Glutamatergic neuron (in vitro differentiated cells): ENCODE measurements at regions not wholly inside any gene's neighbourhood (a gene's known extent, or its start where the extent isn't known, plus 50 kb on each side); places are given as distances from the start of the nearest gene placed in this dataset.

Experiments
- DNase-seq: peaks from one replicate; pipeline ENCODE4 v3.0.0; 2022
- H3K27ac Mint-ChIP-seq: one replicate; pipeline ENCODE4 v1.8.0; 2020; ENCODE audit warnings: mild to moderate bottlenecking, mixed read lengths, inconsistent platforms; ENCODE audit not compliant: unreplicated experiment
- H3K27me3 Mint-ChIP-seq: one replicate; pipeline ENCODE4 v1.8.0; 2020; ENCODE audit warnings: mild to moderate bottlenecking, moderate library complexity, mixed read lengths, inconsistent platforms; ENCODE audit not compliant: unreplicated experiment
- H3K36me3 Mint-ChIP-seq: one replicate; pipeline ENCODE4 v1.8.0; 2020; ENCODE audit warnings: mild to moderate bottlenecking, mixed read lengths, inconsistent platforms; ENCODE audit not compliant: unreplicated experiment
- H3K4me1 Mint-ChIP-seq: one replicate; pipeline ENCODE4 v1.8.0; 2020; ENCODE audit warnings: mild to moderate bottlenecking, low read depth, mixed read lengths, inconsistent platforms; ENCODE audit not compliant: unreplicated experiment
- H3K4me3 Mint-ChIP-seq: one replicate; pipeline ENCODE4 v1.8.0; 2020; ENCODE audit warnings: mild to moderate bottlenecking, mixed read lengths, inconsistent platforms; ENCODE audit not compliant: unreplicated experiment
- H3K9me3 Mint-ChIP-seq: one replicate; pipeline ENCODE4 v1.8.0; 2020; ENCODE audit warnings: mild to moderate bottlenecking, moderate library complexity, mixed read lengths, inconsistent platforms; ENCODE audit not compliant: unreplicated experiment
- TF ChIP-seq, protein P1 (sequence below): fragments of 200-600 bp; sonication (generic); IDR thresholded peaks from one replicate; pipeline ENCODE4 v1.5.0; 2021; ENCODE audit not compliant: partially characterized antibody, unreplicated experiment

DNA sequence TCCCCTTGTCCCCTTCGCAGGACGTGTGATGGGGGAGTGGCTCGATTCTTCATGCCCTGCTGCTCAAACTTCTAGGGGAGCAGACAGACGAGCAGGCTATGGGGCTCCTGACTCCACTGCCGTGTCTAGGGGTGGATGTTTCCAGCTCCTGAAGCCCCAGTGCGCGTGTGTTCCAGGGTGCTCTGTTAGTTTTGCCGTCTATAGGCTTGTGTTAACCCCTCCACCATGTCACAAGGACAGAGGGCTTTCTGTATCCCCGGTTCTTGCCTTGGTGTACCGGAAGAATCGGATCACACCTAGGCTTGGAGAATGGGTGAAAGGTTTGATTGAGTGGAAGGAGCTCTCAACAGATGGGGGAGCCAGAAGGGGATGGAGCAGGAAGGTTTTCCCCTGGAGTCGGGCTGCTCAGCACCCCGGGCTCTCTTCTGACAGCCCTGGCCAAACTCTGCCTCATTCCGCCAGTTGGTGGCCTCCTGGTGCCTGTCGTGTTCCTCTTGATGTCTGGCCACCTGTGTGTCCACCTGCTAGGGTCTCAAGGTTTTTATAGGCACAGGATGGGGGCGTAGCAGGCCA, 810.7 kb downstream of the BRD1 start:
- no peaks in the 10 kb centered on the region for H3K36me3 Mint-ChIP-seq
- H3K27me3 Mint-ChIP-seq, result peaks cover 3% of the 10 kb centered on the region
- H3K27ac Mint-ChIP-seq, result no peak overlapping the region
- no peak overlapping the region for H3K4me3 Mint-ChIP-seq
- peaks cover 16% of the 10 kb centered on the region for H3K9me3 Mint-ChIP-seq
- DNase-seq, result no peak
- H3K4me1 Mint-ChIP-seq, result no peaks in the 10 kb centered on the region
- TF ChIP-seq, protein P1, sequence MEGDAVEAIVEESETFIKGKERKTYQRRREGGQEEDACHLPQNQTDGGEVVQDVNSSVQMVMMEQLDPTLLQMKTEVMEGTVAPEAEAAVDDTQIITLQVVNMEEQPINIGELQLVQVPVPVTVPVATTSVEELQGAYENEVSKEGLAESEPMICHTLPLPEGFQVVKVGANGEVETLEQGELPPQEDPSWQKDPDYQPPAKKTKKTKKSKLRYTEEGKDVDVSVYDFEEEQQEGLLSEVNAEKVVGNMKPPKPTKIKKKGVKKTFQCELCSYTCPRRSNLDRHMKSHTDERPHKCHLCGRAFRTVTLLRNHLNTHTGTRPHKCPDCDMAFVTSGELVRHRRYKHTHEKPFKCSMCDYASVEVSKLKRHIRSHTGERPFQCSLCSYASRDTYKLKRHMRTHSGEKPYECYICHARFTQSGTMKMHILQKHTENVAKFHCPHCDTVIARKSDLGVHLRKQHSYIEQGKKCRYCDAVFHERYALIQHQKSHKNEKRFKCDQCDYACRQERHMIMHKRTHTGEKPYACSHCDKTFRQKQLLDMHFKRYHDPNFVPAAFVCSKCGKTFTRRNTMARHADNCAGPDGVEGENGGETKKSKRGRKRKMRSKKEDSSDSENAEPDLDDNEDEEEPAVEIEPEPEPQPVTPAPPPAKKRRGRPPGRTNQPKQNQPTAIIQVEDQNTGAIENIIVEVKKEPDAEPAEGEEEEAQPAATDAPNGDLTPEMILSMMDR, result no peak

DNA sequence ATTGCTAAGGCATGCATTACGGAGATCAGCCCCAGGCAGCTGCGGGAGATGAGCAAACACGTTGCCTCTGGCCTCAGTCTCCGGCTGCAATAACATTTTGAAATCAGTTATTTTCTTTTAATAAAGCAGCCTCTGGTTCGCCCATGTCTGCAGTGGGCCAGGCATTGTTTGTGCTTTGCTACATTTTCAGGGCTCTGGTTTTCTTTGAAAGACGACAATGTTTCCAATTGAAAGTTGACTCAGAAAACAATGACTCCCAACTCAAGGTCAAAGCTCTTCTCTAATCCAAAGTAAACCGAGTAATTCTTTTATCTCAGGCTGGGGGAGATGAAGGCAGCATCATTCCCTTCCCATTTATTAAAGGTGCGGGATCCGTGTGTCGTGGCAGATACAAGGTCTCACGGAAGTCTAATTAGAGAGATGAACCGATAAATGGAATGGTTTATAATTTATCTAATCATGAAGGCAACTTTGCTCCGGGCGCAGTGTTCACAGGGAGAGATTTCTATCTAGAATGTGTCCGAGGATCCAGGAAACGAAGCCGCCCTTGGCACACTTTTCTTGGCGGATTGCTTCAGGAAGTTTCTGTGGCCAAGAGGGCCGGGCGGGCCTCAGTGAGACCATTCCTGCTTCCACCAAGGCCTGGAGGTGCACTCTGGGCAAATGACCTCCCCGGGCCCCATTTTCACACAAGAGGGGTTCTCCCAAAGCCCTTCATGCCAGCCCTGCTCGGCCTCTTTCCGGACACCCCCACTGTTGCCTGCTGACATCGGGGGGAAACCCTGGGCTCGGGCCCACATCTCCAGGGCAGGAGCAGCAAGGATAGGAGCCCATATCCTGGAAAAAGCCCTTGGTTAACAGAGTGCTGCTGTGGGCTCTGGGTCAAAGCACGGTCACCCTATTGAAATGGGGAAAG, 811.4 kb downstream of the BRD1 start:
- Mint-ChIP-seq H3K4me3 (no peak overlapping the region), H3K27ac (no peak overlapping the region), H3K36me3 (no peaks in the 10 kb centered on the region), H3K4me1 (no peaks in the 10 kb centered on the region), H3K27me3 (peaks cover 3% of the 10 kb centered on the region), H3K9me3 (peaks cover 18% of the 10 kb centered on the region)
- no peak for DNase-seq
- TF ChIP-seq, protein P1, result no peak

DNA sequence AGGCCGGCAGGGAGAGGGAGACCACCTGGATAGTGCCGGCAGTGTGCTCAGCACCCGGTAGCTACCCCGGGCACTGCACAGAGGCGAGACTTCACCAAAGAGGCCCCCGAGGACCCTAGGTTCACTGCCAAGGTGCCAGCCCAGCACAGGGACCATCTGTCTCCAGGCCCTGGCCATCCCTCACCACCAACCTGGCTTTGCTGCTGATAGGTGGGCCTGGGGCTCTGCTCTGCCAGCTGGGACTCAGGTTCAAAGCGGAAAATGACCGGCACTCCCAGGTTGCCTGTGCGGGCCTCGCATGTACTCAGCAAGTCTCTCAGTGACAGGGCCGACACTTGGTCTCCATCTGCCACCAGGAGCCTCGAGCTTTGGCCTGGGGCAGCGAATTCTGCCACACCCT, 812.2 kb downstream of the BRD1 start:
- Mint-ChIP-seq H3K4me3 (no peak overlapping the region), H3K4me1 (no peaks in the 10 kb centered on the region), H3K27me3 (peaks cover 3% of the 10 kb centered on the region), H3K36me3 (no peaks in the 10 kb centered on the region), H3K27ac (no peak overlapping the region), H3K9me3 (peaks cover 18% of the 10 kb centered on the region)
- no peak for DNase-seq
- TF ChIP-seq, protein P1, result no peak

DNA sequence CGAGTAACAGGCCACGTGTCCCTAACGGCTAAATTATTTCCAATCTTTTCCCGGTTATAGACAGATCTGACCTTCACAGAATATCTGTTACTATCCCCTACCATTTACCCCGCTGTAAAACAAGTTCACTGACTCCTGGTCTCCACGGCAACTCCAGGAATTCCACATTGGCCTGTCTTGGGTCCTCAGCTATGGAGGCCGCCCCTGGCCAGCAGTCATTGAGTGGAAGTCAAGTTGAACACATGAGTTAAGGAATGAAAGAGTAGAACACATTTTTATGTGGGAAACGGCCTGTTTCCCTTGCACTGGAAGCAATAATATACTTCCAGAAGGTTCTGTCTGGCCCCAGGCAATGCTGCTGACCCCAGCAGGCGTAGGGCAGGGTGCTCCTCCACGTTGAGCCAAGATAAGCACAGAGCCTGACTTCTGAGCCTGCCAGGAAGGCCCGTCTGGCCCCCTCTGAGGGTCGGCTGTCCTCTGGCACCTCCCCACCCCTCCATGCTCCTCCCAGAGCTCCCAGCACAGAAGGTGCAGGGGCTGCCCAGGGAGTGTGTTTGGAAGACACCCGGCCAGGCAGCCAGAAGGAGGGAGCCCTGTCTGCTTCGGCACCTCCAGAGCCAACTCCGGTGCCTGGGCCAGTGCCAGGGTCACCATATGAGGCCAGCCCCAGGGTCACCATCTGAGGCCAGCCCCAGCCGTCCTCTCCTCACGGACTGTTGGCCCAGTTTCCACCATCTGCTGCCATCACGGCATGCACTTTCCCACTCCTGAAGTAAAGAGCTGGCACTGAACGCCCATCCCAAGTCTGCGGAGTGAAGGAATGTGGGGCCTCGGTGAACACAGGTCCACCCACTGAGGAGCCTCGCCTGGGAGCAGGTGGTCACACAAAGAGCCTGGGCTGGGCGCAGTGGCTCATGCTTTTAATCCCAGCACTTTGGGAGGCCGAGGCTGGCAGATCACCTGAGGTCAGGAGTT, 813.2 kb downstream of the BRD1 start:
- no peak overlapping the region for H3K4me3 Mint-ChIP-seq
- H3K27ac Mint-ChIP-seq, result no peak overlapping the region
- peaks cover 24% of the 10 kb centered on the region for H3K9me3 Mint-ChIP-seq
- H3K4me1 Mint-ChIP-seq, result no peaks in the 10 kb centered on the region
- H3K27me3 Mint-ChIP-seq, result peaks cover 3% of the 10 kb centered on the region
- peaks cover 5% of the 10 kb centered on the region for H3K36me3 Mint-ChIP-seq
- TF ChIP-seq, protein P1, result no peak
- no peak for DNase-seq
